ENCODE measurements at regions not wholly inside any gene's neighbourhood (a gene's known extent, or its start where the extent isn't known, plus 50 kb on each side); places are given as distances from the start of the nearest gene placed in this dataset.

GRCh38 chr2:111226876-111227700, 106.4 kb downstream of the BCL2L11 start:
- TF ChIP-seq CTCF (IDR thresholded peaks at IDR 0.05) (no peak), POLR2A (IDR thresholded peaks at IDR 0.05) (no peak)
